Fibroblast of lung (primary cell): ENCODE measurements at regions not wholly inside any gene's neighbourhood (a gene's known extent, or its start where the extent isn't known, plus 50 kb on each side); places are given as distances from the start of the nearest gene placed in this dataset.

Experiments used
- EZH2 ChIP-seq: IDR thresholded peaks from 2 replicates; pipeline ENCODE4 v1.5.1; 2012; ENCODE audit warnings: low read length, control low read depth, mild to moderate bottlenecking; ENCODE audit errors: missing control alignments
- TF ChIP-seq, protein P1 (sequence below), 2 donors: IDR thresholded peaks in 1 of 2; conservative IDR thresholded peaks in 1 of 2; 1 replicate in 1 of 2; 2 replicates in 1 of 2; pipeline ENCODE4 v1.5.1; 2011 to 2012; ENCODE audit warnings: low read length in 2 of 2, control low read depth in 1 of 2, inconsistent platforms in 1 of 2, low read depth in 1 of 2, mild to moderate bottlenecking in 1 of 2

DNA sequence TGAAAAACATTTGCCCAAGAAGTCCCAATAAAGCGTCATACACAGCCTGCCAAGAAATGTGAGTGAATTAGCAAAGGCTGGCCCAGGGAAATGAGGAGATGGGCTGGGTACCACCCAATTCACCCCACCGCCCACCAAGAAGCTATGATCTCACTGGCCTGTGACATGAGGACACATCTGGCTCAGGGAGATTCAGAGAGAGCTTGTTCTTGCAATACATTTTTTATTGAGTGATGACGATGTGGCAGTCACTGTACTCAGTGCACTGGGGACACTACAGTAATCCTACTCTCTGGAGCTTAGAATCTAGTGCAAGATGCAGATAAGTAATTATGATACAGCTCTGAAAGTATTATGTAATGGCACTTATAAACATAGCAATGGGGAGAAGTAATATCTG, 64.6 kb upstream of the IGFBP2 start:
- TF ChIP-seq, protein P1, sequence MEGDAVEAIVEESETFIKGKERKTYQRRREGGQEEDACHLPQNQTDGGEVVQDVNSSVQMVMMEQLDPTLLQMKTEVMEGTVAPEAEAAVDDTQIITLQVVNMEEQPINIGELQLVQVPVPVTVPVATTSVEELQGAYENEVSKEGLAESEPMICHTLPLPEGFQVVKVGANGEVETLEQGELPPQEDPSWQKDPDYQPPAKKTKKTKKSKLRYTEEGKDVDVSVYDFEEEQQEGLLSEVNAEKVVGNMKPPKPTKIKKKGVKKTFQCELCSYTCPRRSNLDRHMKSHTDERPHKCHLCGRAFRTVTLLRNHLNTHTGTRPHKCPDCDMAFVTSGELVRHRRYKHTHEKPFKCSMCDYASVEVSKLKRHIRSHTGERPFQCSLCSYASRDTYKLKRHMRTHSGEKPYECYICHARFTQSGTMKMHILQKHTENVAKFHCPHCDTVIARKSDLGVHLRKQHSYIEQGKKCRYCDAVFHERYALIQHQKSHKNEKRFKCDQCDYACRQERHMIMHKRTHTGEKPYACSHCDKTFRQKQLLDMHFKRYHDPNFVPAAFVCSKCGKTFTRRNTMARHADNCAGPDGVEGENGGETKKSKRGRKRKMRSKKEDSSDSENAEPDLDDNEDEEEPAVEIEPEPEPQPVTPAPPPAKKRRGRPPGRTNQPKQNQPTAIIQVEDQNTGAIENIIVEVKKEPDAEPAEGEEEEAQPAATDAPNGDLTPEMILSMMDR (conservative IDR thresholded peaks at IDR 0.05 in 1 of 2, IDR thresholded peaks at IDR 0.05 in 1 of 2; ENCODE audit: low read depth in 1 of 2, low read length in 2 of 2): no peak
- TF ChIP-seq EZH2: no peak
